Colon (tissue), 2 donors: ENCODE measurements at regions not wholly inside any gene's neighbourhood (a gene's known extent, or its start where the extent isn't known, plus 50 kb on each side); places are given as distances from the start of the nearest gene placed in this dataset.

Experiments
- FAIRE-seq: peaks from 2 replicates; lab custom pipeline; 2012; peaks lifted over from hg19 to GRCh38; lab: Jason Lieb, UNC
- donor health status: control.
- donor health status: control.

DNA sequence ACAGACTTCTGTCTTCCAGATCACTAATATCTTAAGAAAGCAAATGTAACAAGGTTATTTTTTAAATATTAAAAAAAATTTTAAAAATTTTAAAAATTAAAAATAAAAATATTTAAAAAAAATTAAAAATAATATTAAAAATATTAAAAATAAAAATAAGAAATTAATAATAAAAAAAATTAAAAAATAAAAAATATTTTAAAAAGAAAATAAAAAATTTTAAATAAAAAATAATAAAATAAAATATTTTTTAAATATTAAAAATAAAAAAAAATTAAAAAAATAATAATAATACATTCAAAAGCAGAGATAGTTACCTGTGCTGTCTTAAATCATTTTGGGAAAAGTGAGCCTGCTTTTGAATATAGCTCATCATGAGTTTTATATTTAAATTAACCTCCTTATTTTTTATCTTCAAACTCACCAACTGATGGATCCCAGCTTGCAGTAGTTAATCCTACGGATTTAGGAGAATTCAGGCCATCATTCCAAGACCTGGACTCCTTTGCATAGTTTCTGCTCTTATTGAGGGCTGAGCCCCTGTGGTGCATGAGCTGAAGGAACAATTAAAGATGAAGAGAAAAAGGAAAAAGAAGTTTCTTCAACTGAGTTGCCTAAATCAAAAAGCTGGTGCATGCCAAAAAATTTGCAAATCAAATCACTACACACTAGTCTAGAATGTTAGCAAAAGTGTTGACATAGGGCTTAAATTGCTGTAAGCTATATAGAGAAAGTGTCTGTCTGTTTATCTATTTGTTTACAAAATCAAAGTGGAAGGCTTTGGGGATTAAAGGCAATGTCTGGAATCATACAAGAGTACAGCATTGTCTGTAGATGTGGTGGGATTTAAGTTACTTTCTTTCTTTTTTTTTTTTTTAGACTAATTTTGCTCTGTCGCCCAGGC, 50.5 kb upstream of the ZNF438 start:
- FAIRE-seq = peak; percentile 99

- no peak for FAIRE-seq
Observed at GRCh38 chr10:31083765-31084184, 52.1 kb upstream of the ZNF438 start.

DNA sequence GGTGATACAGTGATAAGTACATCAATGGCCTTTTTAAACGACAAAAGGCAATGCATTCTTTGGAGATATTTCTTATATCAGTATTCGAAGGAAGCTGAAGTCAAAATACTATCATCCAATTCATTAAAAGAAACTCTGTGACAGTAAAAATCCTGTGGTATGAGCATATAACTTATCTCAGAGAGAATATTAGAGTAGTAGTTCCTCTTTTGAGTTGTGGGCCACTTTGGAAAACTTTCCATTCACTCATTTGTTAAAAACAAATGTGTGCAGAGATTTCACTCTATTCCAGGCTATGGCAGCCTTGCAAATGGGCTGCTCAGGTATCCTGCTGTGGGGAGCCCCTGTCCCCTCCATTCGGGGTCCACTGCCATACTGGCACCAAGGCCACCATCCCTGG, 55.3 kb upstream of the ZNF438 start:
- no peak for FAIRE-seq

GRCh38 chr10:31087851-31088250, 56.2 kb upstream of the ZNF438 start:
- no peak for FAIRE-seq

DNA sequence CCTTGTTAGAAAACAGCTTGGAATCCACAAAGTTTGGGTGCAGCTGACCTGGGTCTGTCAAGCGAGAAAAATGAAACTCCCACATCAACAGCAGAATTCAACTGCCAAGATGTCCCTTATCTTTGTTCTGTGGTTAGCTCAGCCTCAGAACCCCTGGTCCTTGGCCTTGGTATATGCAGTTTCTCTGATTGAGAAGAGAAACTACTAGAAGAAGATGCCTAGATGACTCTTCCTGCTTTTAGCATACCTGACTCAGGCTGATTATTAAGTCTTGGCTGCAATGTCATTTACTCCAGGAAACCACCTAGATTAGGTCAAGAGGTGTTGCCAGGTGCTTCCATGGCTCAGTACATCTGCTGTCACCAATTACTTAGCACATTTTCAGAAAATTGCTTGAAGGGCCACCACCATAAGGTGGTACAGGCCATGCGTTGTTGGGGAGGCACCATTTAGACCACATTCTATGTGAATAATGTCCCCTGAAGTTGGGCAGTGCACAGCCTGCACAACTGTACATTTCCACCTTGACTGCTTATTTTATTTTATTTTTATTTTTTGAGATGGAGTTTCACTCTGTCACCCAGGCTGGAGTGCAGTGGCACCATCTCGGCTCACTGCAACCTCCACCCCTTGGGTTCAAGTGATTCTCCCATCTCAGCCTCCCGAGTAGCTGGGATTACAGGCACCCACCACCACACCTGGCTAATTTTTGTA, 59.4 kb upstream of the ZNF438 start:
- no peak for FAIRE-seq

- FAIRE-seq = no peak
Observed at GRCh38 chr10:31095677-31096560, 64.3 kb upstream of the ZNF438 start.

DNA sequence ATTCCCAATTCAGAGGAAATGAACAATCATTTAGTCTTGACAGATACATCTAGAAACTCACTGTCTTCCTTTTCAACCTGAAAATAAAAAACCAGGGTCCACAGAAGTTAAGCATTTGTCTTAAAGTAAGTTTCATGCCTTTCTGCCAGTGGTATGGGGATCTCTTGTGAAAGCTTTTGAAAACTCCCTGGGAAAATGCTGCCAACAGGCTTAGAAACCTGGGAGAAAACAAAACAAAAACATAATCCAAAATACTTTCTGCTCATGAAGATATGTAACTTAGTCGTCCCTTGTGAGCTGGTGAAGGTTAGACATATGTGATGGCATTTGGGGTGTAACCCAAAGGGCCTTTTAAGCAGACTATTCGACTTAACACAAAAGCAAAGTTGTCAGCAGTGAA, 66.4 kb upstream of the ZNF438 start:
- no peak for FAIRE-seq

DNA sequence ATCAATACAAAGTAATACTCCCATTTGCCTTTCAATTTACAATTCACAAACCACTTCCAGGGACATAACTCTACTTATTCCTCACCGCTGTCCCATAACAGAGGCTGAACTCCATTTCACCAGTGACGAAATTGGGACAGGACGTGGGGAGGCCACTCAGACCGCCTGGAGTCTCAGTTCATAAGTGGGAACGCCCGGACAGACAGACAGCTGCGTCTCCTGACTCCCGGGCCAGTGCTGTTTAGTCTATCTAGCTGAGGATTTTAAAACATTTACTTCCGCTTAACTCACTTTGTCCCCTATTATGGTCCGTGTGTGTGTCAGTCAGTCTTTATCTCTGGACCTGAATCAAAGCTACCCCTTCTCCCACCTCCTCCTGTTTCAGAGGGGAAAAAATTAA, 67.4 kb upstream of the ZNF438 start:
- no peak for FAIRE-seq

GRCh38 chr10:31099664-31100063, 68.0 kb upstream of the ZNF438 start:
- no peak for FAIRE-seq

DNA sequence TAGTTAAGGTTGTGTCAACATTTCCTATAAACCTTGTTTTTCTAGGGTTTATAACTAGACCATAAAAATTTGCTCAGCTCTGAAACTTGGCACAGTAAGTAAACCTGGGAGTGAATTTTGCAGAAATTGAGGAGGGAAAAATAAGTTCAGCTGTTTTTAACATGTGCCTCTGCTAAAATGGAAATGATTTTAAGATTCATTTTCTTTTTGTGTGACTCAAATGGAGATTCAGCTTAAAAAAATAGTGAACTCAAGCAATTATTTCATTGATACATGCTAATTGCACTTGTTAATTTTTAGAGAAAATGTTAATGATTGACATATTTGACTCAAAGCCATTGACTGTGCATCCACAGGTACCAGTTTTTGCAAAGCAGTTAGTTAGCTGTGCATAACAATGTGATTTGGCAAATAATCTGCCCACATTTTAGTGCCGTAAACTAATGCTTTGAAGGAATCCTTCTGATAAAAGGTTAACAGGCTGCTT, 68.5 kb upstream of the ZNF438 start:
- FAIRE-seq = no peak

DNA sequence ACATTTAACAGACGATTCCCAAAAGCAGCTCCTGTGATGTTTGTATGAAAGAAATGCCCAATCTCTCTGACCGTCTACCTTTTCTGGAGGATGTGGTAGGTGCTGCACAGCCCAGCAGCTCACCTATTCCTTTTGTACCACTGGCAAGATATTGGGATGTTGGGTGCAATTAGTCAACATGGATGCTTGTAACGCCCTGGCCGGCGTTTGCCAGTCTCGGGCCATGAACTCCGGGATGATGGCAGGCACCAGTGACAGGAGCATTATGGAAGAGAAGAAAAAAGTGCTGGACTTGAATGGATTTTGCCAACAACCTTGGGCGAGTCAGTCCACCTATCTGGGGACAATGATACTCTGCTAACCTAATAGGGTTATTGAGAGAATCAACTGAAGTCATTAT, 69.0 kb upstream of the ZNF438 start:
- FAIRE-seq = no peak

- no peak for FAIRE-seq
Observed at GRCh38 chr10:31101123-31101522, 69.5 kb upstream of the ZNF438 start.

DNA sequence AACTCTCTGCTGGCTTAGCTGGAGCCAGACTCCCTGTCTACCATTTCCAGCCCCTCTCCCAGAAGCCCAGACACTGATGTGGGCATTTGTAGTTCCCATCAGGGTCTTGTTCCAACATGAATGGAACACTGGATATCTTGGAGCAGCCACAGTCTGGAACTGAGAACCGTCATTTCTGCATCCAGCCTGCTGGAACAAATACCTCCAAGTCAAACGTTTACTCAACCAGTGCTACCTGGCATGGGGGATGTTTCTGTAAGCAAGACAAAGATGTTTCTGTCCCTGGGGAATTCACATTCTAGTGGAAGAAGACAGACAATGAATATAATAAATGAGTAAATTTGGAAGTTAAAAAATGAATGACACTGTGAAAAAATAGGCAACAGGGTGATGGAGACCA, 70.8 kb upstream of the ZNF438 start:
- FAIRE-seq = no peak

- no peak for FAIRE-seq
Observed at GRCh38 chr10:31103112-31103511, 71.4 kb upstream of the ZNF438 start.

DNA sequence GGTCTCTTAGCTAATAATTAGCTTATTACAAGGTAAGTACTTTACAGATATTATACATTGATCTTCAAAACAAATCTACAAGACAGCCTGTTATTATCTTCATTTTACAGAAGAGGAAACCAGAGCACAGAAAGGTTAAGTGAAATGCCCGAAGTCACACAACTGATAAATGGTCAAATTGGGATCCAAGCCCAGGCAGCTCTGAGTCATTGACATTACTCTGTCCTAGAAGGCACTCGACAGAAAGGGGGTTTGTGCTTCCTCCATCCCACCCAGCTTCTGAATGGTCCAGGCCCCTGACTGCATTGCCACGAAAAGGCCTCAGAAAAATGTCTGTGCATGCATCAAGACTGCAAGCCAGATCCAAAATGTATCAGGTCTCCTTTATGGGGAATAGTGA, 81.3 kb upstream of the ZNF438 start:
- FAIRE-seq = no peak

- FAIRE-seq = no peak
Observed at GRCh38 chr10:31116226-31116625, 84.6 kb upstream of the ZNF438 start.

- FAIRE-seq = no peak
Observed at GRCh38 chr10:31118556-31118955, 86.9 kb upstream of the ZNF438 start.

DNA sequence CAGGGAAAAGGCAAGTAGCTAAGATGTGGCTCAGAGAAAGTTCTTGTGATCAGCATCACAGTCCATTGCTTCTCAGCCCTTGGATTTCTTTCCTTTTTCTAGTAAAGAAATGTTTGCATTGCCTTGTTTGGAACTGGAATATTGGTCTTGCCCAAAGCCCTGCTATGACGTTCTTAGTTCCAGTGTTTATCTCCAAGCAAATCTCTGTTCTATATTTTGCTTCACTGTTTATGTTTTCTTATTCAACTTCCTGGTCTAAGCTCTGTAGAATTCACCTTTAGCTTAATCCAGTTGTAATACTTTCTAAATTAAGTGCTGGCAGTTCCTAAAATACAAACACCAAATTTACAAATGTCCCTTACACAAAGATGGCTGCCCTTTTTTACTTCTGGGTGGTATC, 88.7 kb upstream of the ZNF438 start:
- no peak for FAIRE-seq

DNA sequence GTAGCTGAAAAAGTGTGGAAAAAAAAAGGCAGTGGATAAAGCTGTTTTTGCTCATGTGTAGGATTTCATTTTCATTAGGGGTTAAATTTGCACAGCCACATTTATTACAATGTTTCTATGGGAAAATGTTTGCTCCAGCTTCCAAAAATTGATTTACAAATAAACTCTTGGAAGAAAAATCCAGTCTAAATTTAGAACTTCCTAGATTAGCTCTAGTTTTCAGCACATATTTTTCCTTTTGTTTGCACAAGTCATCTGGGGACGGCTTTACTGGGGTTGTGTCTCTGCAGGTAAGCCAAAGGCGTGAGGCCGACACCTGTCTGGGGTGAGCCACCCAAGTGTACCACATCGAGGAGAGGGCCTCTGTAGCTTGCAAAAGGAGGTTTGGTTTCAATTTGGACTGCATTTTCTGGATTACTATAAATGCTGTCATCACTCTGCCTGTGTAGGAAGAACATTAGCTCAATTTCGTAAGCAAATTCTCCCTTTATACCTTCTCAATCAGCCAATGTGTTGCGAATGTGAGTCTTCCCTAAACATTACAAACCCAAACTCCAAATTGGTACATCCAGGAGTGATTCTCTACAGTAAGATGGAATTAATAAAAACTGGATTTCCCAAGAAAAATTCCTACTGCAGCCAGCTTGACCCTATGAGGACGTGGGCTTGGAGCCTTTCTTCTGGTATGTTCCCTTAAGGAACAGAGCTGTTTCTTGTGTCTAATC, 89.5 kb upstream of the ZNF438 start:
- no peak for FAIRE-seq

DNA sequence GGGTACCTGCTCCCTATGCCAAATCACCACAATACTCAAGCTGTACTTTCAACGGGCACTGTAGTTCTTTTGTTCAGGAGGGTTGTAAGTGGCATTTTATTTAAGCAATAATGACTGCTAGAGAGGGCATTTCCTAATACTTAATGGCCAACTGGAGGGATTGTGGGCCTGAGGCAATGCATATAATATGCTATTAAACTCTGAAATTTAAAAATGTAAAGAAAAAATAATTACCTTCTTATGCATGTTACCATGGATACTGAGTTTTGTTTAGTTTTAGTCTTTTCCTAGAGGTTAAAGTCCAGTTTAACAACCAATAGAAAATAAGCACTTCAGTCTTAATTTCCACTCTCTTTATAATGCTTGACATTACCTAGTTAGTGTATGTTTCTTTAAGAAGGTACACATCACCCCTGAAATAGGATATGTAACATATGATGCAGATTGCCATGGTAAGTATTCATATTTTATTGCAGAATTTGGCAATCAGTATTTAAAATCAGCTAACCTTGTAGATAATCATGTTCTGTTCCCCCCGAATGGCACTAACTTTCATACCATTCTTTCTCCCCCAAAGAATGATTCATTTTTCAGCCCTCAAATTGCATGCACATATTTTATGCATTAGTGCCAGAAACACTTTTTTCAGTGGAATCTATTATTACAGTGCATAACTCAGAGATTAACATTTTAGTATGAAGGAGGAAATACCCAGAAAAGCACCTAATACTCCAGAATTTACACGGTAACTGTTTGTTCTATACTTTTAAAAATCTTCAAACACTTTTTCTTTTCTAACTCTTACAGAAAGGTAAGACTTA, 90.3 kb upstream of the ZNF438 start:
- FAIRE-seq = no peak

- no peak for FAIRE-seq
Observed at GRCh38 chr10:31123946-31124345, 92.3 kb upstream of the ZNF438 start.
